ENCODE measurements at regions not wholly inside any gene's neighbourhood (a gene's known extent, or its start where the extent isn't known, plus 50 kb on each side); places are given as distances from the start of the nearest gene placed in this dataset.

DNA sequence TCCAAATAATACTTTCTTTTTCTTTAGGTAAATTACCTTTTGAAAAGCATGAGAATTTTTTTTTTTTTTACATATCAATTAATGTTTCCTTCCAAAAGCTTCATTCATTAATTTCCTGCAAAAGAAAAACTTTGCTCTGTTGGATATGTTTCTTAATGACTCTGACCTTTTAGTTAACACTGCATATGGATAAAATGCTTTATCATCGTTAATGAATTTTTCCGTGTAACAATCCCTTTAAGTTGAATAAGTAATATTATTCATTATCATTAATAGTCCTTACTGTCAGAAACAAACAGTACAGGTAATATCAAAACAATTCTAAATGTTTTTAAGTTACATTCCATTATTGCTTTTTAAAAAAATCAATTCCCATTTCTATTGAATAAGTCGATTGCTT is 345.1 kb downstream of the SAMD5 start:
- CTCF ChIA-PET (ENCODE audit: partially characterized antibody) = interaction anchor here (0.7 kb wide), 1 partner anchor 657 kb away, joined by 3 read pairs; no protein-coding TSS in a partner anchor
- Histone ChIP-seq H3K4me2 (ENCODE audit: insufficient read depth in 1 of 2, low read depth in 2 of 2, low read length in 2 of 2) (no peak overlapping the region), H2AK5ac (ENCODE audit: low read depth, low read length) (no peak overlapping the region), H3K56ac (replicated peaks; ENCODE audit: insufficient read length, low read depth, low read length) (no peak overlapping the region), H3K27ac (ENCODE audit: low read depth, low read length) (no peak overlapping the region), H3K4me3 (ENCODE audit: extremely low read depth in 1 of 4, insufficient read depth in 2 of 4, low read depth in 3 of 4, low read length in 4 of 4) (no peak overlapping the region), H3K23ac (ENCODE audit: insufficient read length) (no peak overlapping the region), H2BK20ac (ENCODE audit: low read length) (no peak overlapping the region), H3K4ac (replicated peaks; ENCODE audit: insufficient read length, low read depth, low read length) (no peak overlapping the region), H3K14ac (ENCODE audit: insufficient read length) (no peak overlapping the region), H4K91ac (replicated peaks; ENCODE audit: insufficient read length, low read length) (no peak overlapping the region), H4K8ac (ENCODE audit: extremely low read depth, insufficient read depth, low read length) (no peak overlapping the region), H2BK15ac (ENCODE audit: low read length) (no peak overlapping the region), H3K9ac (replicated peaks in 1 of 4; ENCODE audit: extremely low read depth in 1 of 4, low read depth in 3 of 4, low read length in 3 of 4) (no peak overlapping the region), H3K79me2 (ENCODE audit: control insufficient read depth in 1 of 2, insufficient read depth in 2 of 2, low read length in 2 of 2) (no peaks in the 10 kb centered on the region), H2BK120ac (replicated peaks; ENCODE audit: low read depth, low read length) (no peak overlapping the region), H4K5ac (ENCODE audit: insufficient read length, low read depth, low read length) (no peak overlapping the region), H3K9me3 (ENCODE audit: insufficient read depth in 2 of 2, low read depth in 1 of 2, low read length in 1 of 2) (no peaks in the 10 kb centered on the region), H3K79me1 (ENCODE audit: low read depth, low read length) (no peaks in the 10 kb centered on the region), H3K4me1 (replicated peaks in 1 of 4; ENCODE audit: control insufficient read depth in 3 of 4, insufficient read depth in 4 of 4, low read length in 3 of 4) (no peaks in the 10 kb centered on the region), H3K27me3 (replicated peaks in 1 of 4; ENCODE audit: control insufficient read depth in 3 of 4, extremely low read depth in 1 of 4, insufficient read depth in 3 of 4, low read length in 3 of 4) (no peaks in the 10 kb centered on the region), H2BK5ac (ENCODE audit: low read depth, low read length) (no peak overlapping the region), H4K20me1 (replicated peaks in 1 of 2; ENCODE audit: control insufficient read depth in 1 of 2, insufficient read depth in 2 of 2, low read length in 2 of 2) (no peaks in the 10 kb centered on the region), H3K23me2 (ENCODE audit: low read depth, low read length) (no peaks in the 10 kb centered on the region), H2AFZ (ENCODE audit: low read length) (no peak overlapping the region), H3K36me3 (ENCODE audit: control insufficient read depth in 2 of 4, insufficient read depth in 4 of 4, low read length in 3 of 4) (no peaks in the 10 kb centered on the region), H3K18ac (ENCODE audit: extremely low read depth, low read length) (no peak overlapping the region), H2BK12ac (ENCODE audit: low read depth, low read length) (no peak overlapping the region)
- no peak for FAIRE-seq
- WGBS, 2 experiments (ENCODE audit: extremely low coverage in 1 of 2, insufficient coverage in 1 of 2, insufficient read length in 1 of 2, insufficient replicate concordance in 2 of 2, low coverage in 1 of 2, low lambda C conversion rate in 2 of 2, missing lambda C conversion rate in 1 of 2) = 91% methylated on average over 3 of the region's 3 CpGs; no CpG with 5 or more reads in 1 of the 2 experiments
- no peak for DNase-seq (ENCODE audit: low read depth in 1 of 2, low spot score in 2 of 2)
- no peak for TF ChIP-seq HDAC2 (IDR thresholded peaks at IDR 0.05; ENCODE audit: borderline replicate concordance in 1 of 2, low read depth in 2 of 2, low read length in 2 of 2)
- TF ChIP-seq POU5F1 (IDR thresholded peaks at IDR 0.05; ENCODE audit: low read depth, low read length) = no peak
- TF ChIP-seq CTBP2 (IDR thresholded peaks at IDR 0.05; ENCODE audit: borderline replicate concordance, insufficient read depth, insufficient read length, low read length) = no peak
- TF ChIP-seq YY1 (IDR thresholded peaks at IDR 0.05; ENCODE audit: low read depth, low read length) = no peak
- no peak for TF ChIP-seq NANOG (IDR thresholded peaks at IDR 0.05; ENCODE audit: insufficient read depth, low read depth, low read length, poor library complexity, severe bottlenecking)
- no peak for TF ChIP-seq CBX8 (IDR thresholded peaks at IDR 0.05; ENCODE audit: borderline replicate concordance, low read depth, low read length)
- TF ChIP-seq POLR2AphosphoS5 (IDR thresholded peaks at IDR 0.05; ENCODE audit: low read depth, low read length) = no peak
- TF ChIP-seq JUND (IDR thresholded peaks at IDR 0.05; ENCODE audit: low read length) = no peak
- TF ChIP-seq TCF12 (IDR thresholded peaks at IDR 0.05; ENCODE audit: low read depth, low read length) = no peak
- TF ChIP-seq MAX (IDR thresholded peaks at IDR 0.05) = no peak
- TF ChIP-seq ZNF274 (IDR thresholded peaks at IDR 0.05; ENCODE audit: borderline replicate concordance, extremely low read depth, low read length) = no peak
- POLR2A ChIA-PET (ENCODE audit: partially characterized antibody) = no interaction called here

Measured in H1 (cell line).